Kidney epithelial cell (primary cell): ENCODE measurements at regions not wholly inside any gene's neighbourhood (a gene's known extent, or its start where the extent isn't known, plus 50 kb on each side); places are given as distances from the start of the nearest gene placed in this dataset.
"Not testable (repeated sequence)": the region's sequence is repeated elsewhere in the genome, so short reads cannot be mapped to it uniquely, and the experiment has no call there.

Source experiments
- DNase-seq: peaks from one replicate; pipeline ENCODE4 v3.0.0-alpha.2; 2010; ENCODE audit warnings: low read depth
- H3K27me3 ChIP-seq: 2 replicates; pipeline ENCODE4 v1.6.0; 2011; ENCODE audit warnings: low read length; ENCODE audit not compliant: control insufficient read depth, insufficient read depth
- H3K36me3 ChIP-seq: 2 replicates; pipeline ENCODE4 v1.5.1; 2011; ENCODE audit warnings: low read length; ENCODE audit not compliant: control insufficient read depth, insufficient read depth
- H3K4me3 ChIP-seq: 2 replicates; pipeline ENCODE4 v1.5.1; 2011; ENCODE audit warnings: low read depth, mild to moderate bottlenecking, control low read depth, low read length
- TF ChIP-seq, protein P1 (sequence below): IDR thresholded peaks from 2 replicates; pipeline ENCODE4 v1.5.1; 2011; ENCODE audit warnings: mild to moderate bottlenecking, moderate library complexity, low read length, control low read depth, inconsistent platforms; ENCODE audit not compliant: insufficient read depth, poor library complexity, severe bottlenecking

DNA sequence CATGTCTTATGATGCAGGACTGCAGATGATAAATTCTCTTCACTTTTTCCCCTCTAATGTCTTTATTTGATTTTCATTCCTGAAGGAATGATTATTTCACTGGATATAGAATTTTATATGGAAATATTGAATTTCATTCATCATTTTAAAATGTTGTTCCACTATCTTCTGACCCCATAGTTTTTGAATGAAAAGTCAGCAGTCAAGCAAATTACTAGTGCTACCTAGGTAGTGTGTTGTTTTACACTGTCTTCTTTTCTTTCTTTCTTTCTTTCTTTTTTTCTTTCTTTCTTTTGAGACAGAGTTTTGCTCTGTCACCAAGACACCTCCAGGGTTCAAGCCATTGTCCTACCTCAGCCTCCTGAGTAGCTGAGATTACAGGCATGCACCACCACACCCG lies 76.9 kb downstream of the WSB1 start:
- H3K36me3 ChIP-seq: no peaks in the 10 kb centered on the region
- TF ChIP-seq, protein P1, sequence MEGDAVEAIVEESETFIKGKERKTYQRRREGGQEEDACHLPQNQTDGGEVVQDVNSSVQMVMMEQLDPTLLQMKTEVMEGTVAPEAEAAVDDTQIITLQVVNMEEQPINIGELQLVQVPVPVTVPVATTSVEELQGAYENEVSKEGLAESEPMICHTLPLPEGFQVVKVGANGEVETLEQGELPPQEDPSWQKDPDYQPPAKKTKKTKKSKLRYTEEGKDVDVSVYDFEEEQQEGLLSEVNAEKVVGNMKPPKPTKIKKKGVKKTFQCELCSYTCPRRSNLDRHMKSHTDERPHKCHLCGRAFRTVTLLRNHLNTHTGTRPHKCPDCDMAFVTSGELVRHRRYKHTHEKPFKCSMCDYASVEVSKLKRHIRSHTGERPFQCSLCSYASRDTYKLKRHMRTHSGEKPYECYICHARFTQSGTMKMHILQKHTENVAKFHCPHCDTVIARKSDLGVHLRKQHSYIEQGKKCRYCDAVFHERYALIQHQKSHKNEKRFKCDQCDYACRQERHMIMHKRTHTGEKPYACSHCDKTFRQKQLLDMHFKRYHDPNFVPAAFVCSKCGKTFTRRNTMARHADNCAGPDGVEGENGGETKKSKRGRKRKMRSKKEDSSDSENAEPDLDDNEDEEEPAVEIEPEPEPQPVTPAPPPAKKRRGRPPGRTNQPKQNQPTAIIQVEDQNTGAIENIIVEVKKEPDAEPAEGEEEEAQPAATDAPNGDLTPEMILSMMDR: no peak
- H3K27me3 ChIP-seq: no peaks in the 10 kb centered on the region
- no peak for DNase-seq
- no peak overlapping the region for H3K4me3 ChIP-seq

DNA sequence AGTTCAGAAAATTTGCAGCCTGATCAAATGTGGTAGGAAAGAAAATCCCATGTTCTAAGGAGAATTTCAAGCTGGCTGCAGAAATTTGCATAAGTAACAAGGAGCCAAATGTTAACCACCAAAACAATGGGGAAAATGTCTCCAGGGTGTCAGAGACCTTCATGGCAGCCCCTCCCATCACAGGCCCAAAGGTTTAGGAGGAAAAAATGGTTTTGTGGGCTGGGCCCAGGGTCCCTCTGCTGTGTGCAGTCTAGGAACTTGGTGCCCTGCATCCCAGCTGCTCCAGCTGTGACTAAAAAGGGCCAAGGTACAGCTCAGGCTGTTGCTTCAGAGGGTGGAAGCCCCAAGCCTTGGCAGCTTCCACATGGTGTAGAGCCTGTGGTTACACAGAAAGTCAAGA lies 79.8 kb downstream of the WSB1 start:
- H3K36me3 ChIP-seq, H3K27me3 ChIP-seq, H3K4me3 ChIP-seq, DNase-seq: not testable (repeated sequence)

DNA sequence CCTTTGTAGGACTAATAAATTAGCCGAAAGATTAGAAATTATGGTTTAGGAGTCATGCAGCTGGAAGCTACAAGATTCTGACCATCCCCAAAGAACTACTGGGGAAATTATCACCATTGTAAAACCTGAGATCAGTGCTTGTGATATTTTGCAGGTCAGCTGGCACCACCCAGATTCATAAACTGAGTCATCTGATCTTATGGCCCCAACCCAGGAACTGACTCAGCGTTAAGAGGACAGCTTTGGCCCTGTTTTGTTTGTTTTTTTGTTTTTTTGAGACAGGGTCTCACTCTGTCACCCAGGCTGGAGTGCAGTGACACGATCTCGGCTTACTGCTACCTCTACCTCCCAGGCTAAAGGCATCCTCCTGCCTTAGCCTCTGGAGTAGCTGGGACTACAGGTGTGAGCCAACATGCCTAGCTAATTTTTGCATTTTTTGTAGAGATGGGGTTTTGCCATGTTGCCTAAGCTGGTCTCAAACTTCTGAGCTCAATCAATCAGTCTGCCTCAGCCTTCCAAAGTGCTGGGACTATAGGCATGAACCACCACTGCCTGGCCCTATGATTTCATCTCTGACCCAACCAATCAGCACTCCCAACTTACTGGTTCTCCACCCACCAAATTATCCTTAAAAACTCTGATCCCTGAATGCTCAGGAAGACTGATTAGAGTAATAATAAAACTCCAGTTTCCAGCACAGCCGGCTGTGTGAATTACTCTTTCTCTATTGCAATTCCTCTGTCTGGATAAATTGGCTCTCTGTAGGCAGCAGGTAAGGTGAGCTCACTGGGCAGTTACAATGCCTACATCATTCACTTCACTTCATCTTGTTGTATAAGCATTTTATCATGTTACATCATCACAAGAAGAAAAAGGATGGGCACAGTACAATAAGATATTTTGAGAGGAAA lies 79.4 kb upstream of the KSR1 start:
- TF ChIP-seq, protein P1: no peak
- no peak for DNase-seq

DNA sequence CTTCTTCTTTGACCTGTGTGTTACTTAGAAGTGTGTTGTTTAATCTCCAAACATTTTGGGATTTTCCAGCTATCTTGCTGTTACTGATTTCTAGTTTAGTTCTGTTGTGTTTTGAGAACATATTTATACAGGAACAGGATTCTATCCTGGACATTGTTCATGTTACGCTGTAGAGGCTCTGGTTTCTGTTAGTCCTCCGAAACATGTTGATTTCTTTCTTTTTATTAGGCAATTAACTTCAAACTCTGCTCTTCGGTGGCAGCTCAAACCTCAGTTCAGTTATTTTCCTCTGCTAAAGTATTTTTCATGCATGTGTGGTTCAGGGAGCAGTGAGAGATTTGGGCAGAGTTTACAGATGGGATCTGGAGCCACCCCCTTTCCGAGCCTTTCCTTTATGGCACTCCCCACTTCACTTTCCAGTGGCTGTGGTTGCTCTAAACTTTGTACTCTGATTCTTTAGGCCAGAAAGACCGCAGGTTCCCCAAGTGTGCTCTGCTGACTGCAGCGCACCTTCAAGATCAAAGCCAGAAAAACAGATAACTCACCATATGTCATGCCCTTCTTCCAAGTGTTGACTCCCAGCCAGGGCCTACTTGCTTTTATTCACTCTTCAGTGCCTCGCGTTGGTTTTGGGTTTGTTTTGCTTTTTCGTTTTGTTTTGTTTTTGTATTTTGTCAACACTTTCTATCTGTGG lies 77.6 kb upstream of the KSR1 start:
- no peak for DNase-seq
- Histone ChIP-seq H3K27me3 (no peaks in the 10 kb centered on the region), H3K36me3 (no peaks in the 10 kb centered on the region), H3K4me3 (no peak overlapping the region)
- TF ChIP-seq, protein P1: no peak

More for the DNA sequence above, 79.4 kb upstream of the KSR1 start:
- Histone ChIP-seq H3K4me3 (no peak overlapping the region), H3K27me3 (no peaks in the 10 kb centered on the region), H3K36me3 (no peaks in the 10 kb centered on the region)

DNA sequence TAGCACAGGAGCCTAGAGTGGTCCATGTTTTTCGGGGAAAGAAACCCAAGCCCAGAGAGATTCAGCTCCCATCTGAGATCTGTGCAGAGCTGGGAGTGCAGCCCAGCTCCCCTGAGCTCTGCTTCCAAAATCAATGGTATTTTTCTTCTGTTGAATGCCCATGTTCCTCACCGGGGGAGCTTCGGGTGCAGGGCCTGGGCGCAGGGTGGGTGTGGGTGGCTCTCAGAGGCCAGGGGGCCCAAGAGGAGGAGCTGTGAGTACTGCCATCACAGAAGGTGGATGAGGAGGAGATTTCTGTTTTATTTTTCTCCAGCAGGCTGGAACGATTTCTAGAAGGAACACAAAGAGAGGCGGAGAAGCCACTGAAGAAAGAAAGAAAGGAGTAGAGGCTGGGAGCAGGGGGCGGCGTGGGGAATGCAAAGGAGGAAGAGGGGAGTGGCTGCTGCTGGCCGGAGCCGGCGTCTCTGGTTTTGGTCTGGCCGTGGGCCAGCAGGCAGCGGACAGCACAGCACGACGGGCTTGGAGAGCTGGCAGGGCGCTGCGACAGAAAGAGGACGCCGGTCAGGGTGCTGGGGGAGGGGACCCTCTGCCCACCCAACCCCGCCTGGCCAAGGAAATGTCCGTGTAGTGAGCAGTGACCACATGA lies 76.2 kb upstream of the KSR1 start:
- TF ChIP-seq, protein P1: no peak
- Histone ChIP-seq H3K27me3 (no peaks in the 10 kb centered on the region), H3K4me3 (no peak overlapping the region), H3K36me3 (no peaks in the 10 kb centered on the region)
- no peak for DNase-seq

DNA sequence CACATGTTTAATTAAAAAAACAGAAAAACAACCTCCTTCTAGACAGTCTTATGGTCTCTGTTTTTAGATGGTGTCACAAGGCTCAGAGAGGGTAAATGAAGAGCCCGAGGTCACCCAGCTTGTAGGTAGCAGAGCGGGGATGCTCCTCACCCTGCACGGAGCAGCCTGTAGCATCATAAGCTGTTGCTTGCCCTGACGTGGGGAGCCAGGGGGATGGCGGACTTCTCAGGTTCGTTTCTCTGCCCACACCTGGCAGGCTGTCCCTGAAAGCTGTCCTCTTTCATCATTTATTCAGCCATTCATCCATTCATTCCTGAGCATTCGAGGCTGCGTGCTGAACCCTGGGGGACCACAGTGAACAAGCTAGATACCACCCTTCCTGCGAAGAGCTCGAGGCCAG lies 75.7 kb upstream of the KSR1 start:
- no peak for DNase-seq
- no peak overlapping the region for H3K4me3 ChIP-seq

More for the DNA sequence above, 75.7 kb upstream of the KSR1 start:
- TF ChIP-seq, protein P1: no peak
- no peaks in the 10 kb centered on the region for H3K36me3 ChIP-seq
- no peaks in the 10 kb centered on the region for H3K27me3 ChIP-seq
